SK-N-SH treated with all-trans-retinoic acid at 6 μM for 48 hours (cell line): ENCODE measurements at regions not wholly inside any gene's neighbourhood (a gene's known extent, or its start where the extent isn't known, plus 50 kb on each side); places are given as distances from the start of the nearest gene placed in this dataset.

Experiments used
- ATAC-seq: fragments of 200-7000 bp; cut with Tn5 transposase; 3 replicates; pipeline ENCODE4 v1.9.1; 2020; ENCODE audit warnings: mild to moderate bottlenecking, moderate library complexity
- ARNTL ChIP-seq: fragments of 450-650 bp; formaldehyde crosslinking; IDR thresholded peaks from 2 replicates; pipeline ENCODE4 v1.5.0; 2020; ENCODE audit warnings: low read depth, mild to moderate bottlenecking, moderate library complexity, borderline replicate concordance
- BACH2 ChIP-seq: fragments of 250-450 bp; sonication (Bioruptor Pico); IDR thresholded peaks from 2 replicates; pipeline ENCODE4 v1.9.0; 2021; ENCODE audit warnings: mild to moderate bottlenecking, borderline replicate concordance
- CREB5 ChIP-seq: fragments of 250-450 bp; sonication (Bioruptor Pico); IDR thresholded peaks from 2 replicates; pipeline ENCODE4 v1.5.1; 2020; ENCODE audit warnings: low read depth, mild to moderate bottlenecking, moderate library complexity
- CSDC2 ChIP-seq: fragments of 250-450 bp; sonication (Bioruptor Pico); IDR thresholded peaks from 2 replicates; pipeline ENCODE4 v1.5.0; 2020; ENCODE audit warnings: mild to moderate bottlenecking, moderate library complexity
- CSRNP3 ChIP-seq: fragments of 250-450 bp; sonication (Bioruptor Pico); IDR thresholded peaks from 2 replicates; pipeline ENCODE4 v1.5.1; 2021; ENCODE audit warnings: mild to moderate bottlenecking, moderate library complexity
- ESRRG ChIP-seq: fragments of 250-450 bp; sonication (Bioruptor Pico); IDR thresholded peaks from 2 replicates; pipeline ENCODE4 v1.6.1; 2021; ENCODE audit warnings: mild to moderate bottlenecking
- GLIS3 ChIP-seq: fragments of 250-450 bp; sonication (Bioruptor Pico); IDR thresholded peaks from 2 replicates; pipeline ENCODE4 v1.5.0; 2020; ENCODE audit warnings: mild to moderate bottlenecking, moderate library complexity
- ISL1 ChIP-seq: fragments of 250-450 bp; sonication (Bioruptor Pico); IDR thresholded peaks from 2 replicates; pipeline ENCODE4 v2.1.2; 2022; ENCODE audit warnings: mild to moderate bottlenecking, moderate library complexity
- PATZ1 ChIP-seq: fragments of 250-450 bp; sonication (Bioruptor Pico); IDR thresholded peaks from 2 replicates; pipeline ENCODE4 v1.8.0; 2020; ENCODE audit warnings: mild to moderate bottlenecking, moderate library complexity, borderline replicate concordance
- PPARA ChIP-seq: fragments of 250-450 bp; sonication (Bioruptor Pico); IDR thresholded peaks from 2 replicates; pipeline ENCODE4 v1.5.0; 2020; ENCODE audit warnings: mild to moderate bottlenecking, borderline replicate concordance
- RARB ChIP-seq: fragments of 250-450 bp; sonication (Bioruptor Pico); IDR thresholded peaks from 2 replicates; pipeline ENCODE4 v1.8.0; 2021; ENCODE audit warnings: mild to moderate bottlenecking, moderate library complexity
- SNAI2 ChIP-seq: fragments of 250-450 bp; sonication (Bioruptor Pico); IDR thresholded peaks from 2 replicates; pipeline ENCODE4 v1.5.0; 2020; ENCODE audit warnings: mild to moderate bottlenecking, moderate library complexity
- TCF4 ChIP-seq: fragments of 250-450 bp; sonication (Bioruptor Pico); IDR thresholded peaks from 2 replicates; pipeline ENCODE4 v1.8.0; 2021; ENCODE audit warnings: mild to moderate bottlenecking, moderate library complexity, borderline replicate concordance
- TSHZ2 ChIP-seq: fragments of 250-450 bp; sonication (Bioruptor Pico); IDR thresholded peaks from 2 replicates; pipeline ENCODE4 v1.5.0; 2020; ENCODE audit warnings: mild to moderate bottlenecking, moderate library complexity
- ZC3H10 ChIP-seq: fragments of 250-450 bp; sonication (Bioruptor Pico); IDR thresholded peaks from 2 replicates; pipeline ENCODE4 v1.5.1; 2021; ENCODE audit warnings: mild to moderate bottlenecking, moderate library complexity
- ZFP3 ChIP-seq: fragments of 250-450 bp; sonication (Bioruptor Pico); IDR thresholded peaks from 2 replicates; pipeline ENCODE4 v1.5.0; 2020; ENCODE audit warnings: mild to moderate bottlenecking, moderate library complexity
- ZFP30 ChIP-seq: fragments of 450-650 bp; formaldehyde crosslinking; IDR thresholded peaks from 2 replicates; pipeline ENCODE4 v1.5.0; 2022; ENCODE audit warnings: mild to moderate bottlenecking, moderate library complexity
- ZNF565 ChIP-seq: fragments of 450-650 bp; formaldehyde crosslinking; conservative IDR thresholded peaks from 2 replicates; pipeline ENCODE4 v1.5.0; 2020; ENCODE audit warnings: low read depth, mild to moderate bottlenecking, moderate library complexity
- ZNF8 ChIP-seq: fragments of 450-650 bp; formaldehyde crosslinking; IDR thresholded peaks from 2 replicates; pipeline ENCODE4 v1.5.0; 2020; ENCODE audit warnings: mild to moderate bottlenecking, moderate library complexity

- TF ChIP-seq CSRNP3 (no peak), PPARA (CRISPR knock-in tag) (no peak), CSDC2 (CRISPR knock-in tag) (no peak), SNAI2 (no peak), ZFP30 (no peak), ZNF8 (no peak), CREB5 (CRISPR knock-in tag) (no peak), GLIS3 (CRISPR knock-in tag) (no peak), TCF4 (no peak), TSHZ2 (CRISPR knock-in tag) (no peak), ARNTL (CRISPR knock-in tag) (no peak), ZNF565 (CRISPR knock-in tag) (no peak), ISL1 (no peak), ZC3H10 (CRISPR knock-in tag) (no peak), BACH2 (CRISPR knock-in tag) (no peak), RARB (CRISPR knock-in tag) (no peak)
Measured at GRCh38 chr13:88235441-88235840, 564.3 kb downstream of the SLITRK5 start.

DNA sequence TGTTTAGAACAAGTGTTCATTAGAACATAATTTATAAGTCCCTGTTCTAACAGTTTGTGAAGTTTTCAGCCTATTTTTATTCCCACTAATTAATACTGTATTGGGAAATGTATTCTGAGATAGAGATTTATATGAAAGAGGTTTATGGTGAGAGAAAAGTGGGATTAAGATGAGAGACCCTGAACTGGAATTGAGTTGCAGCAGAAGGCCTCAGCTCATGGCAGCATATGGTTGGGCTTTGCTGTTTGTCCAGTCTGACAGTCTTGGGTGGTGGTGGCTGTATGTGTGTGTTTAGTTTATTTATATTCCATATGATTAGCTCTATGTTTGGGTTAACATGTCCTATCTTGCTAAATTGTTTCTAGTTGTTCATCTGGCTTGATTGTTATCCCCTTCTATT lies 575.1 kb downstream of the SLITRK5 start:
- TF ChIP-seq ZFP3 (CRISPR knock-in tag) (no peak), ESRRG (no peak), ZC3H10 (CRISPR knock-in tag) (no peak), ARNTL (CRISPR knock-in tag) (no peak), BACH2 (CRISPR knock-in tag) (no peak), TSHZ2 (CRISPR knock-in tag) (no peak), PATZ1 (CRISPR knock-in tag) (no peak), SNAI2 (no peak)
- no peak for ATAC-seq

More at GRCh38 chr13:88235441-88235840, 564.3 kb downstream of the SLITRK5 start:
- ATAC-seq, result no peak

- TF ChIP-seq CREB5 (CRISPR knock-in tag), result no peak
- no peak for TF ChIP-seq TCF4
- TF ChIP-seq CSRNP3, result no peak
- no peak for TF ChIP-seq ZNF565 (CRISPR knock-in tag)
- TF ChIP-seq ISL1, result no peak
- no peak for TF ChIP-seq ZC3H10 (CRISPR knock-in tag)
- TF ChIP-seq ARNTL (CRISPR knock-in tag), result no peak
- no peak for TF ChIP-seq GLIS3 (CRISPR knock-in tag)
- ATAC-seq, result no peak
Measured at GRCh38 chr13:88248393-88248792, 577.2 kb downstream of the SLITRK5 start.
